WTC11 (cell line): ENCODE measurements at regions not wholly inside any gene's neighbourhood (a gene's known extent, or its start where the extent isn't known, plus 50 kb on each side); places are given as distances from the start of the nearest gene placed in this dataset.

Source experiments
- ATAC-seq: fragments of 200-7000 bp; cut with Tn5 transposase; 2 replicates; pipeline ENCODE4 v1.10.0; 2021; ENCODE audit warnings: mild to moderate bottlenecking, moderate library complexity
- CTCF ChIA-PET: fragments of 300-600 bp; sonication (Branson Sonifier 250); formaldehyde crosslinking; loops from one replicate; lab custom pipeline; 2021; ENCODE audit warnings: antibody characterized with exemption; lab: Charles Lee
- POLR2A ChIA-PET: fragments of 350-600 bp; sonication (Branson Sonifier 250); formaldehyde crosslinking; loops from one replicate; lab custom pipeline; 2021; ENCODE audit warnings: antibody characterized with exemption; lab: Charles Lee
- DNase-seq: peaks from one replicate; pipeline ENCODE4 v3.0.0; 2021; ENCODE audit warnings: low spot score
- H3K27ac Mint-ChIP-seq: 2 replicates; pipeline ENCODE4 v1.8.0; 2021; ENCODE audit warnings: mixed read lengths
- H3K27me3 Mint-ChIP-seq: 2 replicates; pipeline ENCODE4 v1.8.0; 2021; ENCODE audit warnings: low read depth, mild to moderate bottlenecking, moderate library complexity, mixed read lengths
- H3K36me3 Mint-ChIP-seq: 2 replicates; pipeline ENCODE4 v1.8.0; 2021; ENCODE audit warnings: mixed read lengths
- H3K4me1 Mint-ChIP-seq: 2 replicates; pipeline ENCODE4 v1.8.0; 2022; ENCODE audit warnings: mixed read lengths
- H3K4me3 Mint-ChIP-seq: 2 replicates; pipeline ENCODE4 v1.8.0; 2021; ENCODE audit warnings: mild to moderate bottlenecking, moderate library complexity, mixed read lengths
- H3K9me3 Mint-ChIP-seq: 2 replicates; pipeline ENCODE4 v1.8.0; 2021; ENCODE audit warnings: mixed read lengths
- ATF3 ChIP-seq: sonication (generic); formaldehyde crosslinking; conservative IDR thresholded peaks from 2 replicates; pipeline ENCODE4 v1.8.1; 2022; ENCODE audit warnings: mild to moderate bottlenecking, missing genetic modification reagents
- CBFB ChIP-seq: sonication (generic); formaldehyde crosslinking; IDR thresholded peaks from 2 replicates; pipeline ENCODE4 v1.8.1; 2022; ENCODE audit warnings: mild to moderate bottlenecking, low read depth, missing genetic modification reagents
- E2F1 ChIP-seq: sonication (generic); formaldehyde crosslinking; IDR thresholded peaks from 2 replicates; pipeline ENCODE4 v1.8.0; 2022; ENCODE audit warnings: mild to moderate bottlenecking, missing genetic modification reagents
- E2F5 ChIP-seq: sonication (generic); formaldehyde crosslinking; IDR thresholded peaks from 2 replicates; pipeline ENCODE4 v1.8.1; 2022; ENCODE audit warnings: mild to moderate bottlenecking, moderate library complexity, missing genetic modification reagents
- GRHL2 ChIP-seq: fragments of 250-450 bp; sonication (Bioruptor Pico); IDR thresholded peaks from 2 replicates; pipeline ENCODE4 v1.8.0; 2022; ENCODE audit warnings: mild to moderate bottlenecking, moderate library complexity; ENCODE audit not compliant: insufficient replicate concordance, severe bottlenecking
- HMGXB4 ChIP-seq: sonication (generic); formaldehyde crosslinking; IDR thresholded peaks from 2 replicates; pipeline ENCODE4 v1.8.1; 2023; ENCODE audit warnings: mild to moderate bottlenecking, moderate library complexity, missing genetic modification reagents
- JUN ChIP-seq: sonication (generic); formaldehyde crosslinking; IDR thresholded peaks from 2 replicates; pipeline ENCODE4 v1.8.0; 2023; ENCODE audit warnings: mild to moderate bottlenecking, missing genetic modification reagents
- MXD4 ChIP-seq: fragments of 250-450 bp; sonication (Bioruptor Pico); IDR thresholded peaks from 2 replicates; pipeline ENCODE4 v1.8.0; 2021; ENCODE audit warnings: mild to moderate bottlenecking, moderate library complexity, borderline replicate concordance
- NR2C2 ChIP-seq: sonication (generic); formaldehyde crosslinking; IDR thresholded peaks from 2 replicates; pipeline ENCODE4 v1.8.0; 2022; ENCODE audit warnings: mild to moderate bottlenecking, missing genetic modification reagents
- OVOL2 ChIP-seq: fragments of 250-450 bp; sonication (Bioruptor Pico); IDR thresholded peaks from 2 replicates; pipeline ENCODE4 v1.9.0; 2021; ENCODE audit warnings: mild to moderate bottlenecking, borderline replicate concordance
- PRDM15 ChIP-seq: sonication (generic); formaldehyde crosslinking; IDR thresholded peaks from 2 replicates; pipeline ENCODE4 v1.8.0; 2022; ENCODE audit warnings: missing genetic modification reagents
- TEAD1 ChIP-seq: sonication (generic); formaldehyde crosslinking; IDR thresholded peaks from 2 replicates; pipeline ENCODE4 v1.8.0; 2022; ENCODE audit warnings: mild to moderate bottlenecking, missing genetic modification reagents
- TEAD4 ChIP-seq: sonication (generic); formaldehyde crosslinking; IDR thresholded peaks from 2 replicates; pipeline ENCODE4 v1.8.0; 2022; ENCODE audit warnings: mild to moderate bottlenecking, missing genetic modification reagents
- TP53 ChIP-seq: sonication (generic); formaldehyde crosslinking; IDR thresholded peaks from 2 replicates; pipeline ENCODE4 v1.8.1; 2023; ENCODE audit warnings: mild to moderate bottlenecking, missing genetic modification reagents
- ZNF138 ChIP-seq: sonication (generic); formaldehyde crosslinking; conservative IDR thresholded peaks from 2 replicates; pipeline ENCODE4 v1.8.1; 2022; ENCODE audit warnings: mild to moderate bottlenecking, moderate library complexity, missing genetic modification reagents
- ZNF317 ChIP-seq: sonication (generic); formaldehyde crosslinking; IDR thresholded peaks from 2 replicates; pipeline ENCODE4 v1.8.1; 2023; ENCODE audit warnings: low read depth, mild to moderate bottlenecking, moderate library complexity, missing genetic modification reagents, borderline replicate concordance
- ZNF425 ChIP-seq: fragments of 250-450 bp; sonication (Bioruptor Pico); conservative IDR thresholded peaks from 2 replicates; pipeline ENCODE4 v1.9.0; 2021; ENCODE audit warnings: mild to moderate bottlenecking
- ZNF512 ChIP-seq: sonication (generic); formaldehyde crosslinking; IDR thresholded peaks from 2 replicates; pipeline ENCODE4 v1.8.1; 2022; ENCODE audit warnings: missing genetic modification reagents, borderline replicate concordance

- TF ChIP-seq ZNF512 (CRISPR knock-in tag) (no peak), TEAD1 (no peak), MXD4 (CRISPR knock-in tag) (no peak), GRHL2 (CRISPR knock-in tag) (no peak)
Observed at GRCh38 chr6:156660389-156660788, 116.8 kb upstream of the ARID1B start (continued).

GRCh38 chr6:156659822-156660198 is 117.4 kb upstream of the ARID1B start:
- TF ChIP-seq E2F1, result no peak
- TF ChIP-seq PRDM15, result no peak
- TF ChIP-seq TEAD4 (CRISPR knock-in tag), result no peak
- TF ChIP-seq TP53, result no peak
- no peak for TF ChIP-seq ATF3 (CRISPR knock-in tag)
- Mint-ChIP-seq H3K9me3 (peaks cover 14% of the 10 kb centered on the region; the same call in 1 of the 2 replicates), H3K27ac (no peak overlapping the region), H3K27me3 (no peaks in the 10 kb centered on the region), H3K4me3 (no peak overlapping the region), H3K4me1 (peaks cover 42% of the 10 kb centered on the region), H3K36me3 (no peaks in the 10 kb centered on the region)
- no peak for ATAC-seq
- ChIA-PET CTCF (interaction anchor here (0.6 to 1.1 kb wide), 2 partner anchors 26 to 1695 kb away, joined by 3 read pairs; no protein-coding TSS in a partner anchor), POLR2A (no interaction called here)
- no peak for DNase-seq

GRCh38 chr6:156658966-156659821 is 118.0 kb upstream of the ARID1B start:
- no peak overlapping the region for H3K27ac Mint-ChIP-seq
- CTCF ChIA-PET, result interaction anchor here (0.6 to 1.3 kb wide), 3 partner anchors 21 to 1694 kb away, joined by 3 to 4 read pairs (median 3); no protein-coding TSS in a partner anchor
- no peaks in the 10 kb centered on the region for H3K27me3 Mint-ChIP-seq
- no peak overlapping the region for H3K4me3 Mint-ChIP-seq
- TF ChIP-seq ZNF317 (CRISPR knock-in tag) (no peak), GRHL2 (CRISPR knock-in tag) (no peak), E2F5 (CRISPR knock-in tag) (no peak), HMGXB4 (CRISPR knock-in tag) (no peak), ZNF425 (CRISPR knock-in tag) (no peak), OVOL2 (CRISPR knock-in tag) (no peak), TEAD4 (CRISPR knock-in tag) (no peak), ZNF138 (CRISPR knock-in tag) (no peak), NR2C2 (CRISPR knock-in tag) (no peak), JUN (CRISPR knock-in tag) (no peak), CBFB (CRISPR knock-in tag) (no peak)
- TF ChIP-seq, all 79 proteins: peak for 0
- DNase-seq (no peak), ATAC-seq (no peak)
- H3K9me3 Mint-ChIP-seq, result peaks cover 19% of the 10 kb centered on the region
- H3K4me1 Mint-ChIP-seq, result peaks cover 45% of the 10 kb centered on the region
- no peaks in the 10 kb centered on the region for H3K36me3 Mint-ChIP-seq
- POLR2A ChIA-PET, result no interaction called here
